ENCODE measurements at regions not wholly inside any gene's neighbourhood (a gene's known extent, or its start where the extent isn't known, plus 50 kb on each side); places are given as distances from the start of the nearest gene placed in this dataset.

GRCh38 chr7:155862123-155862892, 50.0 kb upstream of the SHH start:
- intact Hi-C loops (cut with micrococcal nuclease) = no loop called here
